ENCODE measurements at regions not wholly inside any gene's neighbourhood (a gene's known extent, or its start where the extent isn't known, plus 50 kb on each side); places are given as distances from the start of the nearest gene placed in this dataset.
"Not testable (repeated sequence)": the region's sequence is repeated elsewhere in the genome, so short reads cannot be mapped to it uniquely, and the experiment has no call there.

DNA sequence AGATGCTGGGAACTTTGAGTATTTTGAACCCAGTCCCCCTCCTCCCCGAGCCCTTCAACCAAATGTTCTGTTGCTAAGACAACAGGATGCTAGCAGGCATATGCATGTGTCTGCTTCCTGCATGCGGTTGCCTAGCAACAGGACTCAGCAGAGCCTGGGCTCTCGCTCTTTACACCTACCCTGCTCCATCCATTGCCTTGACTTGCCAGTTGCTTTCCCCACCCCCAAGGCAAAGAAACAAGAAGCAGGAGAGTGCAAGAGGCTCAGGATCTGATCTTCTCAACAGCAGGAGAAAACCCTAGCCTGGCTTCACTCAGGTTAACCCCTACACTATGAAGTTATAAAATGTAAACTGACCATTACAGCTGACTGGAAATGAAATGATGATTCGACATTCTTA, 393.0 kb downstream of the IGSF11 start:
- peak; percentile 21 for DNase-seq

DNA sequence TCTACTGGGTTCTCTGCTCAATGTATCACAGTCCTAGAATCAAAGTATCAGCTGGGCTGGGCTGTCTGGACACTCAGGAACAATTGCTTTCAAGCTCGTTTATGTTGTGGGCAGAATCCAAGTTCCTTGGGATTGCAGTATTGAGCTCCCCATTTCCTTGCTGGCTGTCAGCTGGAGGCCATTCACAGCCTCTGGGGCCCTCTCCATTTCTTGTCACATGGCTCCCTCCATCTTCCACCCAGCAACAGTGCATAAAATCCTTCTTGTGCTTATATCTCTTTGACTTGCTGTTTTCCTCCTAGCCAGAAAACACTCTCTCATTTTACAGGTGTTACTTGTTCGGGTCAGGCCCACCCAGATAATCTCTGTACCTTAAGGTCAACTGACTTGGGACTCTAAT, 363.5 kb downstream of the IGSF11 start:
- no peak for DNase-seq

DNA sequence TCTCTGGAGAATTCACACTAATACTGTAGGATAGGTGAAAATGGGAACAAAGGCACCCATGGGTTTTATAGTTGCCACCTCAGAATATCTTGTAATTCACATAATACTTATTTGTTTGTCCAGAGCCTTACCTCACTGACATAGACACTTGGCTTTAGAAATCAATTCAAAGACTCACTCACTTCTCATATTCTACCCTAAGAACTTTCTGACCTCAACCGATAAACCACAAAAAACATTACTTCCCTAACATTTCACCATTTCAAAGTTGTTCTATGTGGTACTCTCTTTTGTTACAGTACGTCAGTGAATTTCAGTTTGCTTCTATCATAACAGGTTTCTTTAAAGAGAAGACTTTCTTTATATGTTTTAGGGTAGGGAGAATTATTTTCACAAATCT, 359.3 kb downstream of the IGSF11 start:
- no peak for DNase-seq

DNA sequence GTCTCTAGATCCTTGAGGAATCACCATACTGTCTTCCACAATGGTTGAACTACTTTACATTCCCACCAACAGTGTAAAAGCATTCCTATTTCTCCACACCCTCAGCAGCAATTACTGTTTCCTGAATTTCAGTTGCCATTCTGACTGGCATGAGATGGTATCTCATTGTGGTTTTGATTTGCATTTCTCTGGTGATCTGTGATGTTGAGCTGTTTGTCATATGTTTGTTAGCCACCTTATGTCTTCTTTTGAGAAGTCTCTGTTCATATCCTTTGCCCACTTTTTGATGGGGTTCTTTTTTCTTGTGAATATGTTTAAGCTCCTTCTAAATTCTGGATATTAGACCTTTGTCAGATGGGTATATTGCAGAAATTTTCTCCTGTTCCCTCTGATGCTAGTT, 356.0 kb downstream of the IGSF11 start:
- not testable (repeated sequence) for DNase-seq

DNA sequence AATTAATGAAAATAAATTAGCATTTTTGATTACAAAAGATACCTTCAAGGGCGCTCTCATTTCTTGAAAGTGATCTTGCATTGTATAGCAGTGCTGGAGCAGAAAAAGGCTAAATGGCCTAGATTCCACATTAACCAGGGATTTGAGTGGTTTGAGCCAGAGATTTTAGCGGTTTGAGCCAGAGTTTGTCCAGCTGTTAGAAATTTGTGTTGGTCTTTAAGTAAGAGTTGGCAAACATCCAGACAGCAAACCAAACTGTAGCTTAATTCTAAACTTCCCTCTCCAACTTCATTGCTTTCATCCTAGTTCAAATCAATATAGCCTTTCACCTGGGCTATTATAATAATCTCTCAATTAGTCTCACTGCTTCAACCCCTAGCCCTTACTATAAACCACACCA, 351.7 kb downstream of the IGSF11 start:
- no peak for DNase-seq

DNA sequence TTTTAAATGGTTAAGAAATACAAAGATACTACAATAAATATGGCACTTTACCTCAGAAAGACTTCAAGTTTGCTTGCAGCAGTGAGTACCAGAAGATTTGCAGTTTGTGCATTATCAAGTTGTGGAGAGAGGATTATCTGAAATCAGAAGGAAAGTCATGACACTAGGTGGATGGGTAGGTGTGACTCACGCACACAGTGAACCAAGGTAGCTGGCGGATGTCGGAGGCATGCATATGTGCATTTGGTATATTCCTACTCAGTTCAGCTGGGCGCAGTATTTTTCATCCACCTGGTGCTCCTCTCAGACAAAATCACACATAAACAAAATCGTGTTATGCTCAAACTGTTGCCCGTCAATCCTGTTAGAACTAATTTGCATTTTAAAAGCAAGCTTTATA, 351.0 kb downstream of the IGSF11 start:
- no peak for DNase-seq

DNA sequence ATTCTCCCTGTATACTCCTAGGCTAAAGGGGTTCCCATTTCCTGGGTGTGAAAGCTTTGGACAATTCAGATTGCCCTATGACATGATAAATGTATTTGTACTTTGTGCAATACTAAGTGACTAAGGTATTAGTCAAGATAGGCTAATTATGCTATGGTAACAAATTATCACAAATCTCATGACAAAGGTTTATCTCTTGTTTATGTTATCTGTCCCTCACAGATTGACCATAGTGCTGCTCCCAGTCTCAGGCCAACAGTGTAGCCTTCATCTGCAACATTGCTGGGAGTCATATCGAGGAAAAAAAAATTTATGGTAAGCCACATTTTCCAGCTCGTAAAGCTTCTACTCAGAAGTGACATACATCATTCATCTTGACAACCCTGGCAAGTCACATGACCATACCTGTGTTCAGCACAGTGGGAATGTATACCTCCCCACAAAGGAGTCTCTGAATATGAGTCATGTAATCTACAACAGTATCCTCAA, 346.2 kb downstream of the IGSF11 start:
- no peak for DNase-seq

DNA sequence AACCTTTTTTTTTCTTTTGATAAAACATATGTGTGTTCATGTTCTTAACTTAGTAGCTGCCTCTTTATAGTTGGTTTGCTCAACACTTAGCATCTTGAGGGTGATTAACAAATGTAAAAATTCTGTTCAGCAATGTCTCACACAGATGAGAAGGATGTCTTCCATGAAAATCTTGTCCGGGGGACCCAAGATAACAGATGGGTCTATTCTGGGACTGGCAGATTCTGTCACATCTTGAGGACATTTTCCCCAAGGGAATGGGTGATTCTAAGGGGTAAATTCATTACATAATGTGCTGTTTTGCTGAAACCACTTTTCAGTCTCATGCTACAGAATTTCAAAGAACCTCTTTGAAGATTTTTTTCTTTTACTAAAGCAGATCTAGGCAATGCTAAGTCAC, 342.2 kb downstream of the IGSF11 start:
- no peak for DNase-seq

DNA sequence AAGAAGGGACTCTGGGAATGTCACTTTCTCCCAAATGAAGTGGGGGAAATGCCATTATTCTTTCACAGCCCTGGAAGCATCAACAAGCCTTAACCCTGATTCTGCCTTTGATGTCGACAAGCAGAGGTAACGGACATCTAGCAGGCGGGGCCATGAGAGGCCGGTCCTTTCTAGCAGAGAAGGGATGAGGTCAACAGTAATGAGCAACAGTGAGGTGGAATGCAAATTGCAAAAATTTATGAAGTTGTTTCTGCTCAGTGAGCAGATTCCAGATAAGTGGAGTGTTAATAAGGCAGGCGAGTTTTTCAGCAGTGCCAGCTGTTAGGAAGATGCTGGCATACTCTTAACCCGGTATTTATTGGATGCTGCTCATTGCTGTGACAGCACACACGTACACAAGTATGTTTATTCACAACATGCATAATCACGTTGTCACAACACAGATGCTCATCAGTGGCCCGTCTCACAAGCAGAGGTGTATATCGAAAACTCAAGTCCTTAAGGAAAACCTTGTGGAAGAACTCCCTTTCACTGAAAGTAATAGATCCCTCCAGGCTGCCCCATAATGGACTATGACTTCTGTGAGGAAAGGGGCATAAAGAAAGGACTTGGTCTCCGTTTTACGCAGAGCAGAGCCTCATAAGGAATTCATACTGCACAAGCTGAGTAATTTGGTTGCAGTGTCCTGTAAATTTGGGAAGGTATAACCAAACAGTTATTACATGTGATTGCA, 329.0 kb downstream of the IGSF11 start:
- no peak for DNase-seq

DNA sequence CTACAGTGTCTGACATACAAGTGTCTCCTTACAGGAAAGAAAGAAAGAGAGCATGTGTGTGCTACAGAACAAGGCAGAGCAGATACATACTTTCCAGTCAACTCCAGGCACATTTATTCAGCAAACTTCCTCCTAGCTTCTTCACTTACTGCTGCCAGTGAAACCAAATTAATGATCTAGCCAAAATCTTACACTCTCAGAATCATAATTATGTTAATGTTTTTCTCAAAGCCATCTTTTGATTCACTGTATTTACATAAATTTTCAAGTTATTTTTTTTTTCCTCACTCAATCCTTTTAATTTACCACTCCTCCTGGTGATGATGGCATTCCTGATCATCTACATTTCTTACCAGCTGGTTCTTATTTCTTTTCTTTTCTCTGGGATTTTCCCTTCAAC, 326.7 kb downstream of the IGSF11 start:
- DNase-seq, result no peak

DNA sequence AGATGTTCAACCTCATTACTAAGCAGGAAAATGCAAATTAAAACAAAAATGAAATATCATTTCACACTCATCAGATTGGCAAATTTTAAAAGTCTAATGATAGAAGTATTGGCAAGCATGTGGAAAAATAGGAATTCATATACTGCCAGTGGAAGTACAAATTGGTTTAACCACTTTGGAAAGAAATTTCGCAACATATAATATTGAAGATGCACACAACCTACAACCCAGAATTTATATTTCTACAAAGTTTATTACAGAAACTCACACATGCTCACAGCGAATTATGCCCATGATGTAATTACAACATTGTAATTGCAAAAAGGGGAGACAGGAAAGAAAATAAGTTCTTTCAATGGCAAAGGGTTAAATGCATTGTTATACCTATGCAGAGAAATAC, 324.1 kb downstream of the IGSF11 start:
- no peak for DNase-seq

DNA sequence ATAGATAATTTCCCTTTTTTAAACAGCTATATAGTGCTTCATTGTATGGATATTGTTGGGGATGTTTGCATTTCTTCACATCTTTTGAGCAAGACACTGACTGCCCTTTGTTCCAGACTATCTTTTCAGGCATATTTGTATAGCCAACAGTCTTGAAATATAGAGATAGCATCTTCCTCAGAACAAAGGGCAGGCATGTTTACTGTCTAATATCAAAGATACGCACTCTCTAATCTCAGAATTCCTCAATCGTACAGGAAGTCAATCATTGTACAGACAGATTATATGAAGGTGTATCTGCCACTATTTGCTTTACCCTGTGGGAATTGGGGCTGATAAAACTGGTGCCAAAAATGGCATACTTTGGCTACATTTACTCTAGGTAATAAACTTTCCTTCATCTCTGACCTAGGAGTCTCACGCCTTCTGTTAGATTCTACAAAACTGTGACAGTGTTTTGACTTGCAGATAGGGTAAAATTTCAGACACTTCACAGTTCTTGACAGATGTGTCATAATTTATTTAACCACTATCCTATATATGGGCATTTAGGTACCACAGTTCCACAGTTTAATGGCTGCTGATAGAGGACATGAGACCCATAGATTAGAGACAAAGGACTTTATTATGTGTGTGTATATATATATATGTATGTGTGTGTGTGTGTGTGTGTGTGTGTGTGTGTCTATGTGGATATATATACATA, 321.0 kb downstream of the IGSF11 start:
- DNase-seq, result no peak

DNA sequence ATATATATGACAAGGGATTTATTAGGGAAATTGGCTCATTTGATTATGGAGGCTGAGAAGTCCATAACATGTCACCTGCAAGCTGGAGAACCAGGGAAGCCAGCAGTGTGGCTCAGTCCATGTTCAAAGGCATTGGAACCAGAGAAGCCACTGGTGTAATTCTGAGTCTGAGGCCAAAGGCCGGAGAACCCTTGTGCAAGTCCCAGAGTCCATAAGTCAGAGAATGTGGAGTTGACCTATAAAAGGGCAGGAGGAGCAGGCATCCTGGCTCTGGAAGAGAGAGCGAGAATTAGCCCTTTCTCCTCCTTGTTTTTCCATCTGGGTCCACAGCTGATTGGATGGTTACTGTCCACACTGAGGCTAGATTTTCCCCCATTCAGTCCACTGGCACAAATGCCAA, 319.8 kb downstream of the IGSF11 start:
- DNase-seq, result no peak

DNA sequence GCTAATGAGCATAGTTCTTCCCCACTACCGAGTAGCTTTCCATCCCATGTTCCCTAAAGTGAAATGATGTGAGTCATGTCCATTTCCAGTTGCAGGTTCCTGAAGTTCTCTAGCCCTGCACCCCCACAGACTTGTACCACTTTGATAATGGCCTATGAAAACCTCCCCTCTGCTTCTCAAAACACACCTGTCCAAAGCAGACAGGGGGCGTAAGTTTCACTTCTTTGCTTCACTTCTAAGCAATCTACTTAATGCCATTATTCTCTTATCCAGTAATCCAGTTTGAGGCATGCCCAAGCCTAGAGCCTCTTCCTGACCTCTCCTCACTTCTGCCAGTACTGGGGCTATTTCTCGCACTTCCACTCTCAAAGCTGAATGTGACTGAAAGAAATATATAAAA, 305.1 kb downstream of the IGSF11 start:
- no peak for DNase-seq

DNA sequence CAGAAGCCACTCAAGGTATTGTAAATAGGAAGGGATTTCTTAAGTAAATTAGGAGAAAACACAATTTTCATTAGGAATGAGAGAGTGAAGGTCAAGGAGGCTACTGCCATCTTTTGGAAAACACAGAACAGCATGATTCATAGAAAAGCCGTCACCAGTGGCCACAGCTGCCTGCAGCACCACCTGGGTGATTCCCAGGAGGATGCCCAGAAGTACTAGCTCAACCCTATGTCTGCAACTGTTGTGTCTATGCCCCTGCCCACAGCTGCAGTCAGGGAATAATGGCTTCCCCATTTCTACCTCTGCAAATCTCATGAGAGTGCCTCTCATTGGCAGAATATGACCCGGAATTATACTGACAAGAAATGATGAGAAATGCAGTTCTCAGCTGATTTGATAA, 300.0 kb downstream of the IGSF11 start:
- no peak for DNase-seq

DNA sequence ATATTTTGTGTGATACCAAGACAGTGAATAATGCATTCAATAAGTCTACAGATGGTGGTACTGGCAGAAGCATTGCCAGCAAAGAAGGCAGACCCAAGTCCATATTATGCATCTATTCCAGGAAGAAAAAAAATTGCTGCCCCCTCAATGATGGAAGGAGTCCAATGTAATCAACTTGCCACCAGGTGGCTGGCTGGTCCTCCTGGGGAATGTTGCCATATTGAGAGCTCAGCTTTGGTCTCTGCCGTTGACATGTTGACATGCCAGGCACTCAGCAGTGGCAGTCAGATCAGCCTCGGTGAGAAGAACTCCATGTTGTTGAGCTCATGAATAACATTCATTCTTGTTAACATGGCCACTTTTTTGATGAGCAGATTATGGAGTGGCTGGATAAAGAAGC, 298.5 kb downstream of the IGSF11 start:
- no peak for DNase-seq

DNA sequence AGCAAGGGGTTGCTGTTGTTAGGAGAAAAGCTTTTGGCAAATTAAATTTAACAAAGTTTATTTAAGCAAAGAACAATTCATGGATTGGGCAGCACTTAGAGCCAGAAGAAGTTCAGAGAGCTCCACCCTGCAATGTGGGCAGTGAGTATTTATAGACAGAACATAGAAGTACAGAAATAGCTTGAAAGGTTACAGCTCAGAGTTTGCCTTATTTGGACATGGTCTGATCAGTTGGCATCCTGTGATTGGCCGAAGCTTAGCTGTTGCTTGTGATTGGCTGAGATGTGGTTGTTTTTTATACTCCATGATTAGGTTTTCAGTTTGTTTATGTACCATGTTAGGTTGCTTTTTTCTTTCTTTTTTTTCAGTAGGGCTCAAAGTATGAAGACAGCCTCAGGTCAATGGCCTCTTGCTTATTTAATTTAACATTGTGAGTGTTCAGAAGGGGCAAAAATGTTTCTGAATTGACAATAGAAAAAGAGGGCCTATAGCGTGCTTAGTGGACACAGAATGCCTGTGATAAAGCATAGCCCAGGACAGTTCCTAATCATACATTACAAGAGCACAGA, 293.8 kb downstream of the IGSF11 start:
- no peak for DNase-seq

DNA sequence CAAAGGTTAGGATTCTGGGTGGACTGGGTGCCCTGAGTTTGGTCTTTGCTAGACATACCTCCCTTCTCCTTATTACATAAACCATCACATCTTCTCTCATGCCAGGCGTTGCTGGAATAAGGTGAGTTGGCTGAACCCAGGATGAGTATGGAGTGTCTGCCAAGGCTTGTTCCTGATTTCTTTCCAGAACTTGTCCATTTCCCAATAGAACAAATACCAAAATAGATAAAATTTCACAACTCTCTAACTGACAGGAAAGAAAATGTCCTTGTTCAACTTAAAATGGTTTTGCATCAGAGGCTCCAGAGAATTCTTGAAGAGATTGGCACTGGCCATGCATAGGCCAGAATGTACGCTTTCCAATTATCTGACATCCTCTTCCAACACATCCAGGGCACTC, 291.9 kb downstream of the IGSF11 start:
- DNase-seq, result no peak

DNA sequence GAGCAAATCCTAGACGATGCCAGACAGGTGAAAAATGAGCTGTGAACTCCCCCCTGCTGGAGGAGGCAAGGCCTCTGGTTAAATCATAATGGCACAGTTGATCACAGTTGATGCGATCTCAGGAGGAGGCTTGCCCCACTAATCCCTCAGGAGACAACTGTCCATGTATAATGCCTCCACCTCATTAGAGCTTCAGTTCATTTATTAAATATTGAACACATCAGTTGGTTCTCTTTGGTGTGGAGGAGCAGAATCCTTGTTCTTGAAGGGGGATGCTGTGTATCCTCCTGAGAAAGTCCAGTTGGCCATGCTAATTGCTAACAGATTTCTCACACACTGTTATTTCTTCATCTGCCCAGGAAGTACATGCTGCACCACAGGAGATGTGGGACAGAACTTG, 290.5 kb downstream of the IGSF11 start:
- no peak for DNase-seq

DNA sequence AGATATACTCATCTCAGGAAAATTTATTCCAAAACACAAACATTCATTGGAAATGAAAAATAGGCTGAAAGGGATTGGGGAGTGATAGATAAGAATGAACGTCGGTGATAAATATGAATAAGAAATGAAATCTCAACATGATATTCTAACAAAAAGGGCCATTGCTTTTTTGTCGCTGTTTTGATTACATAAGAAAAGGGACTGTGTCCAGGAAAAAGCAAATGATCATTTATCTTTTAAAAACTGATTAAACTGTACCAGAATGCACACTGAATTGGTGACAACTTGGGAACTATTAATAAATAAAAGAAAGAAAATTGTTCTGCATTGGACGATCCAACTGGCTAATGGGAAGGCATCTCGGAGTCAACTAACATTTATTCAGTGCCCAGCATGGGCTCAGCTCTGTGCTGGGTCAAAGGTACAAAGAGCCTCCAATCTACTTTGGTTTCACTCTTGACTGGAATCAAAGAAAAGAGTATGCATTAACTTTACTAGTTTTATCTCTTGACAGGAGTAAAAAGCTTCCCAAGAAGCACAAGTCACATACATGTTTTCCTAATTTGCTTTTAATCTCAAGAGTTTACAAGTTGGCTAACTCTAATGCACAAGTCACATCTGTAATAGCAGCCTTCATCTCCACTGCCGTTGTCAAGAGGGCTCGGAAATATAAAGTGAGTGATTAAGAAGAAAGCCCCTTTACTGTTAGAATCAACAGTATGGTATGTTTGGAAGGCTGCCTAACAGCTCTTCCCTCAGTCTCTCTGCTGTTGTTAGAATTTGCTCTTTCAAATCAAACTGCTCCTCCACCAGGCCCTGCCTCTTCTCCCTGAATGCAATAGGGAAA, 280.0 kb downstream of the IGSF11 start:
- no peak for DNase-seq

DNA sequence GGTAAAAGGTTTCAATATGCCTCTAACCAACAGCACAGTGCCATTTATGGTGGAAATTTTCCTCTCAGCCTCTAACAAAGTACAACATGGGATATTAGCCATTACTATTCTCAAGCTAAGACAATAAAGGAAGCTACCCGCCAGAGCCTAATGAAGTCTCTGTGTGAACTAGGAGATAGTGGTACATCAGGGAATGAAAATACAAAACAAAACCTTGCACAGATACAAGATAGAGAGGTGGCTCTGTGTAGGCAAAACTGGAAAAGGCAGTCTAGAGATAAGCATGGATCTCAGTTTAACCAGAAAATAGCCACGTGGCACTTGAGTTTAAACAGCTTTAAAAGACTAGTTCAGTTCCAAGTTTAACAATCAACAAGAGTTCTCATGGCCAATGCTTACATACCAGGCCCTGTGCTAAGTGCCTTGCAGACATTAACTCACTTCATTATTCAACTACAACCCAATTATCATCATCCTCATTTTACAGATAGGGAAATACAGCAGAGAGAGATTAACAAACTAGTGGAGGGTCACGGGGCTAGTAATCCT, 279.3 kb downstream of the IGSF11 start:
- DNase-seq, result no peak

DNA sequence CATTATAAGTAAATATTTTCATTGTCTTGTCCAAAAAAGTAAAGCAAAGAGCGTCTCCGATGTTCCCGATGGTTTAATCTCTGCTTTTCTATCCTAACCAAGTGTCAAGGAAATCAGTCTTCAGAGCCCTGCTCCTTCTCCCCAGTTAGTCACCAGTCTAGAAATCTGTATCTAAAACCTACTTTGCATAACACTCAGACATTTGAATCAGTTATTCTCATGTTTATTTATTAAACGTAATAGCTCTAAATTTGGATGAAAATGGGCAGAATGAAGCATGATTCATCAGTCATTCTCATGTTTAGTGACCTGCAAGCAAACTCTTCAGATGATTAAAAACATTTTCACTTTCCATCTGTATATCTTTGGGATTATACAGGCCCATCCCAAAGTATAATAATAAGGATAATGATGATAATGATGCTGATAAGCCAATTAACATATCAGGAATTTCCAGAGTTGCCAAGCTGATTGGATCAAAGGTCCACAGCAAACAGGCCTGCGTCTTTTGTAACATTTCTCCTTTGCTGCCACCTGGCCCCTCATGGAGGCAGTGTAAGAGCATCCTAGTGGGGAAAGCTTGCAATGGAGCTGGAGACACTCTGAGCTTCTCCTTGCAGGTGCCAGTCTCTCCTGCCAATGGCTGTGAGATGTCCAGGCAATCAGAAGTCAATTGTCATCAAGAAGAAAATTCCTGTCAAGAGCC, 273.9 kb downstream of the IGSF11 start:
- peak; percentile 1 for DNase-seq

DNA sequence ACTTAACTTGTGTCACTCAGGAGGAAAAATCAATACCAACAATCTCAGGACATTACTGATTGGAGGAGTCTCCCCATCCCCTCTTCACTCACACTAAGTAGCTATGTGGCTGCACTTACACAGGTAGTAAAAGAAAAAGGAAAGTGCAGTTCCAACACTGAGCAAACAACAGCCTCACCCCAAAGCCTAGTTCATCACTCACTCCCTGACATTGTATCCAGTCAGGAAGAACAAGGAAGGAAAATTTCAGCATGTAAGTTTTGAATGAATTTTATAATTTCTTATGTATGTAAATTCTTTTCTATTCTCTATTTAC, 273.4 kb downstream of the IGSF11 start:
- DNase-seq, result no peak

All from NCI-H345 (cell line).